Keratinocyte (primary cell): ENCODE measurements at regions not wholly inside any gene's neighbourhood (a gene's known extent, or its start where the extent isn't known, plus 50 kb on each side); places are given as distances from the start of the nearest gene placed in this dataset.

ENCODE experiments used
- DNase-seq: peaks from one replicate; pipeline ENCODE4 v3.0.0-alpha.2; 2011; ENCODE audit warnings: low read depth, missing footprints, low spot score
- FAIRE-seq: peaks from 2 replicates; lab custom pipeline; 2011; peaks lifted over from hg19 to GRCh38; lab: Jason Lieb, UNC
- H2AFZ ChIP-seq: 2 replicates; pipeline ENCODE4 v1.6.0; 2012; ENCODE audit warnings: low read length, control low read depth, inconsistent platforms; ENCODE audit not compliant: control insufficient read depth
- H3K27ac ChIP-seq: 2 replicates; pipeline ENCODE4 v1.5.1; 2011; ENCODE audit warnings: low read length; ENCODE audit not compliant: control insufficient read depth, insufficient read depth
- H3K27me3 ChIP-seq: 3 replicates; pipeline ENCODE4 v1.6.0; 2011; ENCODE audit warnings: low read length; ENCODE audit not compliant: control insufficient read depth, insufficient read depth; ENCODE audit errors: extremely low read depth
- H3K36me3 ChIP-seq, 2 experiments: 2 replicates in 1 of 2; 3 replicates in 1 of 2; pipeline ENCODE4 v1.5.1; 2011; ENCODE audit warnings: low read length in 2 of 2, mild to moderate bottlenecking in 1 of 2; ENCODE audit not compliant: control insufficient read depth in 2 of 2, insufficient read depth in 2 of 2; ENCODE audit errors: extremely low read depth in 1 of 2
- H3K4me1 ChIP-seq: 3 replicates; pipeline ENCODE4 v1.5.1; 2011; ENCODE audit warnings: low read length; ENCODE audit not compliant: control insufficient read depth, insufficient read depth; ENCODE audit errors: extremely low read depth
- H3K4me2 ChIP-seq: 3 replicates; pipeline ENCODE4 v1.6.0; 2011; ENCODE audit warnings: low read depth, low read length; ENCODE audit not compliant: control insufficient read depth, insufficient read depth; ENCODE audit errors: extremely low read depth
- H3K4me3 ChIP-seq, 3 experiments: fragments of 200-600 bp in 1 of 3; sonication (generic) in 1 of 3; 2 replicates in 2 of 3; 3 replicates in 1 of 3; pipeline ENCODE4 v1.5.1; 2011 to 2016; ENCODE audit warnings: low read length in 3 of 3, mild to moderate bottlenecking in 3 of 3, control low read depth in 2 of 3, inconsistent platforms in 1 of 3, low read depth in 1 of 3, mixed read lengths in 1 of 3, mixed run types in 1 of 3, moderate library complexity in 1 of 3; ENCODE audit not compliant: control insufficient read depth in 2 of 3, insufficient read depth in 2 of 3; ENCODE audit errors: extremely low read depth in 1 of 3
- H3K79me2 ChIP-seq: 2 replicates; pipeline ENCODE4 v1.6.0; 2012; ENCODE audit warnings: low read length; ENCODE audit not compliant: control insufficient read depth, insufficient read depth
- H3K9ac ChIP-seq: 3 replicates; pipeline ENCODE4 v1.6.0; 2011; ENCODE audit warnings: low read length; ENCODE audit not compliant: control insufficient read depth, insufficient read depth; ENCODE audit errors: extremely low read depth
- H3K9me1 ChIP-seq: 3 replicates; pipeline ENCODE4 v1.6.0; 2011; ENCODE audit warnings: low read length; ENCODE audit not compliant: control insufficient read depth, insufficient read depth; ENCODE audit errors: extremely low read depth
- H3K9me3 ChIP-seq: 2 replicates; pipeline ENCODE4 v1.5.1; 2012; ENCODE audit warnings: low read depth, low read length; ENCODE audit not compliant: control insufficient read depth
- H4K20me1 ChIP-seq: 3 replicates; pipeline ENCODE4 v1.6.0; 2011; ENCODE audit warnings: low read length; ENCODE audit not compliant: control insufficient read depth, insufficient read depth; ENCODE audit errors: extremely low read depth
- CTCF ChIP-seq, 3 experiments: IDR thresholded peaks in 1 of 3; conservative IDR thresholded peaks in 1 of 3; optimal IDR thresholded peaks in 1 of 3; 2 replicates in 2 of 3; 3 replicates in 1 of 3; pipeline versions ENCODE3 to v1.5.1; 2011; ENCODE audit warnings: low read length in 3 of 3, mild to moderate bottlenecking in 3 of 3, moderate library complexity in 2 of 3, control low read depth in 1 of 3, inconsistent platforms in 1 of 3; ENCODE audit not compliant: insufficient read depth in 2 of 3; ENCODE audit errors: extremely low read depth in 1 of 3
- EZH2 ChIP-seq: IDR thresholded peaks from one replicate; pipeline ENCODE4 v1.6.1; 2012; ENCODE audit warnings: inconsistent platforms, mild to moderate bottlenecking, low read length, moderate library complexity
- dilution Hi-C: fragments of 300-500 bp; cut with MboI; formaldehyde crosslinking; loops from one replicate; pipeline ENCODE4 v1.7.0; 2020; ENCODE audit warnings: low sequenced_read_pairs; ENCODE audit not compliant: extremely low pct_ligation_motif_present

GRCh38 chr5:96066386-96066719 lies 104.7 kb upstream of the ELL2 start:
- H3K79me2 ChIP-seq: no peaks in the 10 kb centered on the region
- no peaks in the 10 kb centered on the region for H4K20me1 ChIP-seq
- FAIRE-seq: no peak
- no peaks in the 10 kb centered on the region for H3K36me3 ChIP-seq
- dilution Hi-C loops: no loop called here
- no peaks in the 10 kb centered on the region for H3K9me1 ChIP-seq
- H3K4me1 ChIP-seq: peaks cover 41% of the 10 kb centered on the region
- H3K9me3 ChIP-seq: no peaks in the 10 kb centered on the region
- H3K4me2 ChIP-seq: peak overlapping the region; percentile 25
- no peak for DNase-seq
- no peak overlapping the region for H3K9ac ChIP-seq
- peak overlapping the region; percentile 86 for H3K27ac ChIP-seq
- no peak overlapping the region for H3K4me3 ChIP-seq
- no peak overlapping the region for H2AFZ ChIP-seq
- no peak for TF ChIP-seq EZH2
- no peak for TF ChIP-seq CTCF (optimal IDR thresholded peaks at IDR 0.05 in 1 of 3, IDR thresholded peaks at IDR 0.05 in 1 of 3, conservative IDR thresholded peaks at IDR 0.05 in 1 of 3; ENCODE audit: extremely low read depth in 1 of 3, insufficient read depth in 2 of 3, low read length in 3 of 3)
- H3K27me3 ChIP-seq: no peaks in the 10 kb centered on the region

GRCh38 chr5:96065685-96066385 lies 104.2 kb upstream of the ELL2 start:
- dilution Hi-C loops: no loop called here
- Histone ChIP-seq H3K9me1 (no peaks in the 10 kb centered on the region), H3K36me3 (no peaks in the 10 kb centered on the region), H3K27me3 (no peaks in the 10 kb centered on the region), H3K9me3 (no peaks in the 10 kb centered on the region), H3K4me1 (peaks cover 38% of the 10 kb centered on the region), H3K27ac (peak overlapping the region; percentile 86), H3K9ac (peak overlapping the region; percentile 22), H3K4me2 (peak overlapping the region; percentile 25), H3K79me2 (no peaks in the 10 kb centered on the region), H4K20me1 (no peaks in the 10 kb centered on the region), H2AFZ (peak overlapping the region; percentile 35), H3K4me3 (no peak overlapping the region)
- no peak for FAIRE-seq
- DNase-seq: no peak
- TF ChIP-seq EZH2 (no peak), CTCF (optimal IDR thresholded peaks at IDR 0.05 in 1 of 3, IDR thresholded peaks at IDR 0.05 in 1 of 3, conservative IDR thresholded peaks at IDR 0.05 in 1 of 3; ENCODE audit: extremely low read depth in 1 of 3, insufficient read depth in 2 of 3, low read length in 3 of 3) (no peak)
